Esophagus muscularis mucosa (tissue), 4 donors: ENCODE measurements at regions not wholly inside any gene's neighbourhood (a gene's known extent, or its start where the extent isn't known, plus 50 kb on each side); places are given as distances from the start of the nearest gene placed in this dataset.

Experiments used
- CTCF ChIP-seq, 3 experiments: fragments of 200-600 bp in 2 of 3; fragments of 450-650 bp in 1 of 3; sonication (generic) in 2 of 3; IDR thresholded peaks; one replicate each; pipeline ENCODE4 v1.5.1; 2017 to 2019; ENCODE audit warnings: antibody characterized with exemption in 3 of 3, mild to moderate bottlenecking in 2 of 3, moderate library complexity in 1 of 3
- EP300 ChIP-seq: sonication (generic); formaldehyde crosslinking; IDR thresholded peaks from one replicate; pipeline ENCODE4 v1.6.1; 2017; ENCODE audit warnings: antibody characterized with exemption
- POLR2A ChIP-seq: fragments of 450-650 bp; IDR thresholded peaks from one replicate; pipeline ENCODE4 v1.6.1; 2017; ENCODE audit warnings: antibody characterized with exemption, moderate library complexity, mild to moderate bottlenecking, low read depth
- POLR2AphosphoS5 ChIP-seq, 2 donors: sonication (generic); formaldehyde crosslinking; IDR thresholded peaks; one replicate each; pipeline ENCODE4 v1.6.1; 2017; ENCODE audit warnings: antibody characterized with exemption in 2 of 2

GRCh38 chr4:43718369-43718768, 730.2 kb downstream of the KCTD8 start:
- no peak for TF ChIP-seq CTCF (IDR thresholded peaks at IDR 0.05)
- TF ChIP-seq POLR2AphosphoS5 (IDR thresholded peaks at IDR 0.05) = no peak
- no peak for TF ChIP-seq POLR2A
- TF ChIP-seq EP300 = no peak
